PC-3 (cell line): ENCODE measurements at regions not wholly inside any gene's neighbourhood (a gene's known extent, or its start where the extent isn't known, plus 50 kb on each side); places are given as distances from the start of the nearest gene placed in this dataset.

Experiments used
- ATAC-seq: fragments of 200-7000 bp; cut with Tn5 transposase; 2 replicates; pipeline ENCODE4 v1.9.1; 2020; ENCODE audit warnings: mild to moderate bottlenecking, moderate library complexity
- BruUV-seq: library from RNA; stranded (reverse); fragments of 400-500 nt; replicated peaks from 2 replicates; lab custom pipeline; 2021; lab: Mats Ljungman, UMichigan
- CTCF ChIA-PET: fragments of 300-600 bp; sonication (Branson Sonifier 250); formaldehyde crosslinking; loops from one replicate; lab custom pipeline; 2022; ENCODE audit warnings: antibody characterized with exemption; lab: Charles Lee
- POLR2A ChIA-PET: fragments of 300-600 bp; sonication (Branson Sonifier 250); formaldehyde crosslinking; loops from one replicate; lab custom pipeline; 2022; ENCODE audit warnings: antibody characterized with exemption; ENCODE audit not compliant: unreplicated experiment; lab: Charles Lee
- DNase-seq: peaks from one replicate; pipeline ENCODE4 v3.0.0-alpha.2; 2015
- H2AFZ ChIP-seq: fragments of 300-600 bp; sonication (generic); 2 replicates; pipeline ENCODE4 v1.6.0; 2016; ENCODE audit warnings: antibody characterized with exemption, low read length
- H3F3A ChIP-seq: fragments of 300-600 bp; sonication (generic); one replicate; pipeline ENCODE4 v1.6.0; 2017; ENCODE audit warnings: antibody characterized with exemption, low read length, control low read depth, mild to moderate bottlenecking; ENCODE audit not compliant: unreplicated experiment
- H3K27ac ChIP-seq: fragments of 300-600 bp; sonication (generic); 2 replicates; pipeline ENCODE4 v1.5.1; 2016; ENCODE audit warnings: mild to moderate bottlenecking, low read length
- H3K27me3 ChIP-seq: fragments of 300-600 bp; sonication (generic); 2 replicates; pipeline ENCODE4 v1.6.1; 2016; ENCODE audit warnings: low read length, mixed read lengths
- H3K36me3 ChIP-seq: fragments of 300-600 bp; sonication (generic); 2 replicates; pipeline ENCODE4 v1.6.1; 2016; ENCODE audit warnings: low read depth, mixed run types, low read length, mixed read lengths
- H3K4me1 ChIP-seq: fragments of 300-600 bp; sonication (generic); 2 replicates; pipeline ENCODE4 v1.5.1; 2016; ENCODE audit warnings: low read length; ENCODE audit not compliant: insufficient read depth
- H3K4me2 ChIP-seq: fragments of 300-600 bp; sonication (generic); 2 replicates; pipeline ENCODE4 v1.6.0; 2016; ENCODE audit warnings: low read length
- H3K4me3 ChIP-seq: fragments of 300-600 bp; sonication (generic); 2 replicates; pipeline ENCODE4 v1.5.1; 2016; ENCODE audit warnings: mild to moderate bottlenecking, low read length, mixed read lengths
- H3K79me2 ChIP-seq: fragments of 300-600 bp; sonication (generic); 2 replicates; pipeline ENCODE4 v1.6.1; 2017; ENCODE audit warnings: low read length, mixed read lengths
- H3K9ac ChIP-seq: fragments of 300-600 bp; sonication (generic); 2 replicates; pipeline ENCODE4 v1.6.0; 2016; ENCODE audit warnings: mild to moderate bottlenecking, low read length
- H3K9me2 ChIP-seq: fragments of 300-600 bp; sonication (generic); replicated peaks from 2 replicates; pipeline ENCODE4 v1.6.1; 2016; ENCODE audit warnings: mixed run types, low read length, mixed read lengths
- H3K9me3 ChIP-seq: fragments of 300-600 bp; sonication (generic); 2 replicates; pipeline ENCODE4 v1.6.1; 2016; ENCODE audit warnings: low read length, mixed read lengths
- H4K20me1 ChIP-seq: fragments of 300-600 bp; sonication (generic); 2 replicates; pipeline ENCODE4 v1.6.1; 2016; ENCODE audit warnings: low read length, mixed read lengths
- CTCF ChIP-seq: fragments of 300-600 bp; sonication (generic); conservative IDR thresholded peaks from 2 replicates; pipeline ENCODE4 v1.5.1; 2017; ENCODE audit warnings: antibody characterized with exemption, low read depth, mild to moderate bottlenecking, low read length
- EZH2 ChIP-seq: fragments of 300-600 bp; sonication (generic); IDR thresholded peaks from one replicate; pipeline ENCODE4 v1.6.1; 2017; ENCODE audit warnings: antibody characterized with exemption, mild to moderate bottlenecking, low read length; ENCODE audit not compliant: unreplicated experiment
- EZH2phosphoT487 ChIP-seq: fragments of 300-600 bp; sonication (generic); IDR thresholded peaks from 2 replicates; pipeline ENCODE4 v1.6.1; 2018; ENCODE audit warnings: mild to moderate bottlenecking, antibody characterized with exemption, low read length, borderline replicate concordance
- intact Hi-C: fragments of 100-400 bp; cut with micrococcal nuclease; formaldehyde crosslinking; loops from 2 replicates; pipeline ENCODE4 v1.9.0; 2023

GRCh38 chr15:100762289-100762688, 117.3 kb upstream of the ALDH1A3 start:
- intact Hi-C loops, result no loop called here
- Histone ChIP-seq H2AFZ (no peak overlapping the region), H4K20me1 (no peaks in the 10 kb centered on the region), H3K27me3 (no peaks in the 10 kb centered on the region), H3K4me2 (no peak overlapping the region), H3K9me3 (no peaks in the 10 kb centered on the region), H3K4me1 (peaks cover 28% of the 10 kb centered on the region), H3K9me2 (no peaks in the 10 kb centered on the region), H3F3A (peaks cover 4% of the 10 kb centered on the region), H3K27ac (no peak overlapping the region), H3K36me3 (no peaks in the 10 kb centered on the region), H3K79me2 (no peaks in the 10 kb centered on the region), H3K4me3 (no peak overlapping the region), H3K9ac (no peak overlapping the region)
- no TSS peak for BruUV-seq
- DNase-seq (no peak), ATAC-seq (no peak)
- ChIA-PET CTCF (no interaction called here), POLR2A (no interaction called here)
- no peak for TF ChIP-seq EZH2phosphoT487
- TF ChIP-seq EZH2, result no peak
- no peak for TF ChIP-seq CTCF

GRCh38 chr15:100762913-100763834, 116.5 kb upstream of the ALDH1A3 start:
- no peak overlapping the region for H3K27ac ChIP-seq
- no peaks in the 10 kb centered on the region for H3K36me3 ChIP-seq
- ChIA-PET POLR2A (no interaction called here), CTCF (no interaction called here)
- H3K9ac ChIP-seq, result no peak overlapping the region
- H3K79me2 ChIP-seq, result no peaks in the 10 kb centered on the region
- H3K9me3 ChIP-seq, result no peaks in the 10 kb centered on the region
- H3K4me1 ChIP-seq, result peaks cover 28% of the 10 kb centered on the region
- DNase-seq (no peak), ATAC-seq (no peak)
- no TSS peak for BruUV-seq
- no peak overlapping the region for H2AFZ ChIP-seq
- H3K4me3 ChIP-seq, result no peak overlapping the region
- H3K4me2 ChIP-seq, result no peak overlapping the region
- no peak for TF ChIP-seq EZH2phosphoT487
- TF ChIP-seq CTCF, result no peak
- no peak for TF ChIP-seq EZH2
- intact Hi-C loops, result no loop called here
- H3K27me3 ChIP-seq, result no peaks in the 10 kb centered on the region
- H3K9me2 ChIP-seq, result no peaks in the 10 kb centered on the region
- no peaks in the 10 kb centered on the region for H4K20me1 ChIP-seq
- H3F3A ChIP-seq, result peaks cover 4% of the 10 kb centered on the region
